OCI-LY3 (cell line): ENCODE measurements at regions not wholly inside any gene's neighbourhood (a gene's known extent, or its start where the extent isn't known, plus 50 kb on each side); places are given as distances from the start of the nearest gene placed in this dataset.

Experiments
- H2AFZ ChIP-seq: fragments of 200-600, 300-600 bp; shearing (Covaris generic); 2 replicates; pipeline ENCODE4 v1.6.0; 2014; ENCODE audit warnings: antibody characterized with exemption, low read depth, low read length
- H3K27ac ChIP-seq: fragments of 200-600, 300-600 bp; sonication (generic); 2 replicates; pipeline ENCODE4 v1.5.1; 2014; ENCODE audit warnings: mild to moderate bottlenecking, low read length, moderate library complexity, mixed read lengths
- H3K27me3 ChIP-seq: fragments of 200-600, 300-600 bp; sonication (generic); 2 replicates; pipeline ENCODE4 v1.6.1; 2014; ENCODE audit warnings: low read depth, low read length, mixed read lengths
- H3K36me3 ChIP-seq: fragments of 200-600, 300-600 bp; sonication (generic); replicated peaks from 2 replicates; pipeline ENCODE3; 2014; ENCODE audit warnings: low read depth, low read length, mixed read lengths
- H3K4me1 ChIP-seq: fragments of 300-600, 200-600 bp; sonication (generic); 2 replicates; pipeline ENCODE4 v1.6.1; 2014; ENCODE audit warnings: low read length, mixed read lengths
- H3K4me2 ChIP-seq: fragments of 200-600, 300-600 bp; sonication (generic); 2 replicates; pipeline ENCODE4 v1.6.1; 2014; ENCODE audit warnings: low read length, mixed read lengths
- H3K4me3 ChIP-seq: fragments of 300-600, 200-600 bp; sonication (generic); 2 replicates; pipeline ENCODE4 v1.5.1; 2014; ENCODE audit warnings: antibody characterized with exemption, mild to moderate bottlenecking, low read length, moderate library complexity
- H3K79me2 ChIP-seq: fragments of 300-600, 200-600 bp; shearing (Covaris generic); 2 replicates; pipeline ENCODE4 v1.6.1; 2014; ENCODE audit warnings: mild to moderate bottlenecking, low read length, mixed read lengths
- H3K9ac ChIP-seq: fragments of 300-600, 200-600 bp; shearing (Covaris generic); 2 replicates; pipeline ENCODE4 v1.6.0; 2014; ENCODE audit warnings: mild to moderate bottlenecking, low read length, moderate library complexity
- H3K9me3 ChIP-seq: fragments of 200-600, 300-600 bp; shearing (Covaris generic); 2 replicates; pipeline ENCODE4 v1.6.1; 2014; ENCODE audit warnings: low read length, mixed read lengths; ENCODE audit not compliant: insufficient read depth
- H4K20me1 ChIP-seq: fragments of 200-600, 300-600 bp; sonication (generic); 2 replicates; pipeline ENCODE4 v1.6.1; 2016; ENCODE audit warnings: low read length, mixed read lengths; ENCODE audit not compliant: insufficient read depth
- CTCF ChIP-seq: fragments of 200-600, 300-600 bp; sonication (generic); IDR thresholded peaks from 2 replicates; pipeline ENCODE4 v1.5.1; 2014; ENCODE audit warnings: antibody characterized with exemption, low read length, low read depth
- EZH2phosphoT487 ChIP-seq: fragments of 200-600 bp; shearing (Covaris generic); IDR thresholded peaks from 2 replicates; pipeline ENCODE4 v1.6.1; 2018; ENCODE audit warnings: antibody characterized with exemption, mixed run types, low read depth

- Histone ChIP-seq H3K9ac (no peak overlapping the region), H3K27ac (no peak overlapping the region), H3K27me3 (no peaks in the 10 kb centered on the region), H3K79me2 (no peaks in the 10 kb centered on the region), H2AFZ (no peak overlapping the region), H3K9me3 (no peaks in the 10 kb centered on the region), H3K4me2 (no peak overlapping the region), H3K4me3 (no peak overlapping the region), H3K36me3 (no peaks in the 10 kb centered on the region), H4K20me1 (no peaks in the 10 kb centered on the region), H3K4me1 (no peaks in the 10 kb centered on the region)
- no peak for TF ChIP-seq CTCF
Observed at GRCh38 chr2:120916446-120916845, 180.8 kb downstream of the GLI2 start.

- Histone ChIP-seq H3K4me1 (no peaks in the 10 kb centered on the region), H3K79me2 (no peaks in the 10 kb centered on the region), H4K20me1 (no peaks in the 10 kb centered on the region), H2AFZ (no peak overlapping the region), H3K4me3 (no peak overlapping the region), H3K9me3 (no peaks in the 10 kb centered on the region), H3K4me2 (no peak overlapping the region), H3K9ac (no peak overlapping the region), H3K27ac (no peak overlapping the region), H3K36me3 (no peaks in the 10 kb centered on the region), H3K27me3 (no peaks in the 10 kb centered on the region)
- TF ChIP-seq CTCF (no peak), EZH2phosphoT487 (no peak)
Observed at GRCh38 chr2:120917886-120918285, 182.2 kb downstream of the GLI2 start.

GRCh38 chr2:120919216-120919615 lies 183.5 kb downstream of the GLI2 start:
- Histone ChIP-seq H2AFZ (no peak overlapping the region), H3K4me1 (no peaks in the 10 kb centered on the region), H3K79me2 (no peaks in the 10 kb centered on the region), H3K27ac (no peak overlapping the region), H3K9ac (no peak overlapping the region), H3K27me3 (no peaks in the 10 kb centered on the region), H4K20me1 (no peaks in the 10 kb centered on the region), H3K4me2 (no peak overlapping the region), H3K36me3 (no peaks in the 10 kb centered on the region), H3K4me3 (no peak overlapping the region), H3K9me3 (no peaks in the 10 kb centered on the region)
- TF ChIP-seq CTCF (no peak), EZH2phosphoT487 (no peak)

- Histone ChIP-seq H3K9ac (no peak overlapping the region), H3K4me1 (no peaks in the 10 kb centered on the region), H3K9me3 (no peaks in the 10 kb centered on the region), H3K27me3 (no peaks in the 10 kb centered on the region), H3K36me3 (no peaks in the 10 kb centered on the region), H3K27ac (no peak overlapping the region), H3K4me3 (no peak overlapping the region), H2AFZ (no peak overlapping the region), H3K4me2 (no peak overlapping the region), H4K20me1 (no peaks in the 10 kb centered on the region), H3K79me2 (no peaks in the 10 kb centered on the region)
- no peak for TF ChIP-seq CTCF
- no peak for TF ChIP-seq EZH2phosphoT487
Observed at GRCh38 chr2:120919771-120920453, 184.2 kb downstream of the GLI2 start.
